GM12878 (cell line): ENCODE measurements at regions not wholly inside any gene's neighbourhood (a gene's known extent, or its start where the extent isn't known, plus 50 kb on each side); places are given as distances from the start of the nearest gene placed in this dataset.

Source experiments
- ATAC-seq: fragments of 200-7000 bp; cut with Tn5 transposase; 3 replicates; pipeline ENCODE4 v1.9.1; 2020; ENCODE audit warnings: mild to moderate bottlenecking, moderate library complexity
- BruUV-seq: library from RNA; stranded (reverse); fragments of 400-500 nt; replicated peaks from 2 replicates; lab custom pipeline; 2021; lab: Mats Ljungman, UMichigan
- CTCF ChIA-PET: fragments of 300-600 bp; sonication (Branson Sonifier 250); formaldehyde crosslinking; extraction: SDS; loops from one replicate; lab custom pipeline; 2021; ENCODE audit warnings: inconsistent platforms; lab: Yijun Ruan, JAX
- POLR2A ChIA-PET: fragments of 350-600 bp; formaldehyde crosslinking; extraction: SDS; loops from one replicate; lab custom pipeline; 2021; ENCODE audit warnings: inconsistent platforms; lab: Charles Lee
- RAD21 ChIA-PET: fragments of 300-600 bp; sonication (Branson Sonifier 250); formaldehyde crosslinking; loops from one replicate; lab custom pipeline; 2023; ENCODE audit warnings: antibody characterized with exemption; ENCODE audit not compliant: unreplicated experiment; lab: Charles Lee
- SMC1A ChIA-PET: fragments of 300-600 bp; sonication (Branson Sonifier 250); formaldehyde crosslinking; loops from one replicate; lab custom pipeline; 2023; ENCODE audit not compliant: unreplicated experiment, uncharacterized antibody; lab: Charles Lee
- DNase-seq: peaks from one replicate; pipeline ENCODE4 v3.0.0-alpha.2; 2011; ENCODE audit warnings: low read depth, low spot score
- FAIRE-seq: peaks from 3 replicates; lab custom pipeline; 2011; peaks lifted over from hg19 to GRCh38; lab: Jason Lieb, UNC
- H2AFZ ChIP-seq: 2 replicates; pipeline ENCODE4 v1.6.0; 2011; ENCODE audit warnings: low read depth, low read length, control low read depth; ENCODE audit not compliant: control insufficient read depth
- H3K27ac ChIP-seq: 2 replicates; pipeline ENCODE4 v1.5.1; 2011; ENCODE audit warnings: control low read depth; ENCODE audit not compliant: control insufficient read depth, insufficient read depth
- H3K27me3 ChIP-seq, 2 experiments: replicated peaks in 1 of 2; 2 replicates each; pipeline versions ENCODE4 v1.6.0 to v1.6.1; 2011; ENCODE audit warnings: low read length in 1 of 2; ENCODE audit not compliant: control insufficient read depth in 2 of 2, insufficient read depth in 2 of 2
- H3K36me3 ChIP-seq, 2 experiments: 2 replicates each; pipeline ENCODE4 v1.5.1; 2011; ENCODE audit warnings: low read length in 1 of 2; ENCODE audit not compliant: control insufficient read depth in 2 of 2, insufficient read depth in 2 of 2
- H3K4me1 ChIP-seq: 2 replicates; pipeline ENCODE4 v1.6.1; 2011; ENCODE audit warnings: mild to moderate bottlenecking, low read length, moderate library complexity, mixed read lengths; ENCODE audit not compliant: control insufficient read depth, insufficient read depth
- H3K4me2 ChIP-seq: 2 replicates; pipeline ENCODE4 v1.6.0; 2011; ENCODE audit warnings: control low read depth; ENCODE audit not compliant: control insufficient read depth, insufficient read depth
- H3K4me3 ChIP-seq: fragments of 200-600 bp; sonication (generic); 2 replicates; pipeline ENCODE4 v1.5.1; 2016
- H3K79me2 ChIP-seq: 2 replicates; pipeline ENCODE4 v1.6.0; 2011; ENCODE audit warnings: low read length; ENCODE audit not compliant: control insufficient read depth, insufficient read depth
- H3K9ac ChIP-seq: 2 replicates; pipeline ENCODE4 v1.8.0; 2011; ENCODE audit warnings: low read length, control low read depth, mixed read lengths; ENCODE audit not compliant: control insufficient read depth, insufficient read depth
- H3K9me3 ChIP-seq: replicated peaks from 3 replicates; pipeline ENCODE4 v1.5.1; 2011; ENCODE audit warnings: mild to moderate bottlenecking, low read length; ENCODE audit not compliant: control insufficient read depth, insufficient read depth
- H4K20me1 ChIP-seq: 2 replicates; pipeline ENCODE4 v1.6.0; 2011; ENCODE audit not compliant: control insufficient read depth, insufficient read depth
- ATF7 ChIP-seq: fragments of 450-650 bp; IDR thresholded peaks from 2 replicates; pipeline ENCODE4 v1.6.1; 2016; ENCODE audit warnings: low read depth, mild to moderate bottlenecking
- BRCA1 ChIP-seq: IDR thresholded peaks from 2 replicates; pipeline ENCODE4 v1.6.1; 2011; ENCODE audit warnings: low read depth, low read length, improper control_type of control experiment
- CHD1 ChIP-seq: IDR thresholded peaks from 2 replicates; pipeline ENCODE4 v1.6.1; 2012; ENCODE audit warnings: low read depth, low read length, improper control_type of control experiment
- CREM ChIP-seq: IDR thresholded peaks from 2 replicates; pipeline ENCODE4 v1.6.1; 2014; ENCODE audit warnings: antibody characterized with exemption, low read depth
- E4F1 ChIP-seq: fragments of 450-650 bp; IDR thresholded peaks from 2 replicates; pipeline ENCODE4 v1.6.1; 2018; ENCODE audit warnings: borderline replicate concordance, mild to moderate bottlenecking; ENCODE audit not compliant: partially characterized antibody
- EED ChIP-seq: sonication (generic); IDR thresholded peaks from 2 replicates; pipeline ENCODE4 v1.6.1; 2016; ENCODE audit warnings: antibody characterized with exemption, low read depth
- FOS ChIP-seq: IDR thresholded peaks from 3 replicates; pipeline ENCODE4 v1.6.1; 2011; ENCODE audit warnings: borderline replicate concordance; ENCODE audit not compliant: insufficient read length; ENCODE audit errors: extremely low read depth
- HDAC6 ChIP-seq: fragments of 200-600 bp; sonication (generic); IDR thresholded peaks from one replicate; pipeline ENCODE4 v1.8.0; 2017; ENCODE audit warnings: antibody characterized with exemption; ENCODE audit not compliant: unreplicated experiment
- IRF5 ChIP-seq: fragments of 450-650 bp; IDR thresholded peaks from 2 replicates; pipeline ENCODE4 v1.6.1; 2017; ENCODE audit warnings: borderline replicate concordance
- POLR2AphosphoS5 ChIP-seq: IDR thresholded peaks from 2 replicates; pipeline ENCODE4 v1.6.1; 2011; ENCODE audit warnings: mild to moderate bottlenecking, low read length, inconsistent platforms
- RAD21 ChIP-seq: IDR thresholded peaks from 2 replicates; pipeline ENCODE4 v1.6.1; 2011; ENCODE audit warnings: mild to moderate bottlenecking, low read depth, low read length, moderate library complexity; ENCODE audit not compliant: insufficient read depth
- SMAD1 ChIP-seq: fragments of 450-650 bp; IDR thresholded peaks from 2 replicates; pipeline ENCODE4 v1.6.1; 2018; ENCODE audit warnings: mild to moderate bottlenecking, low read depth; ENCODE audit not compliant: partially characterized antibody
- SMAD5 ChIP-seq: IDR thresholded peaks from 2 replicates; pipeline ENCODE4 v1.6.1; 2016; ENCODE audit warnings: antibody characterized with exemption, low read depth
- WGBS: methylation state at CpG from one replicate; pipeline ENCODE4 v1.1.6; 2016; ENCODE audit warnings: low lambda C conversion rate; ENCODE audit not compliant: insufficient replicate concordance, insufficient coverage; ENCODE audit errors: missing lambda C conversion rate; 5-methylcytosine and 5-hydroxymethylcytosine counted together
- in situ Hi-C: fragments of 300-500 bp; cut with MboI; formaldehyde crosslinking; loops from 9 replicates; pipeline ENCODE4 v1.14.3; 2018; ENCODE audit warnings: mixed read lengths
- intact Hi-C: fragments of 100-400 bp; cut with micrococcal nuclease; formaldehyde crosslinking; loops from one replicate; pipeline ENCODE4 v1.14.2; 2022; ENCODE audit not compliant: unreplicated experiment

- DNase-seq (no peak), ATAC-seq (no peak), FAIRE-seq (no peak)
- Histone ChIP-seq H3K9me3 (no peaks in the 10 kb centered on the region), H3K4me2 (no peak overlapping the region), H3K4me1 (peaks cover 9% of the 10 kb centered on the region), H3K4me3 (no peak overlapping the region), H3K79me2 (no peaks in the 10 kb centered on the region), H3K9ac (no peak overlapping the region), H3K36me3 (no peaks in the 10 kb centered on the region), H3K27ac (no peak overlapping the region), H3K27me3 (no peaks in the 10 kb centered on the region), H4K20me1 (no peaks in the 10 kb centered on the region), H2AFZ (no peak overlapping the region)
- CTCF ChIA-PET, result no interaction called here
- RAD21 ChIA-PET, result no interaction called here
- POLR2A ChIA-PET, result no interaction called here
- in situ Hi-C loops (no loop called here), intact Hi-C loops (no loop called here)
- 41% methylated on average over 1 of the region's 1 CpG for WGBS
- TF ChIP-seq IRF5 (no peak), FOS (no peak), HDAC6 (no peak), BRCA1 (no peak), SMAD5 (no peak), ATF7 (no peak), EED (no peak), CHD1 (no peak), CREM (no peak), E4F1 (no peak), POLR2AphosphoS5 (no peak), SMAD1 (no peak), RAD21 (no peak)
- SMC1A ChIA-PET, result no interaction called here
- BruUV-seq, result no TSS peak
Measured at GRCh38 chr18:54720620-54721019, 107.7 kb upstream of the RAB27B start.
